Adrenal gland (tissue), 5 donors: ENCODE measurements at regions not wholly inside any gene's neighbourhood (a gene's known extent, or its start where the extent isn't known, plus 50 kb on each side); places are given as distances from the start of the nearest gene placed in this dataset.

Experiments
- POLR2A ChIP-seq, 2 donors: fragments of 450-650 bp; IDR thresholded peaks; one replicate each; pipeline ENCODE4 v1.6.1; 2017; ENCODE audit warnings: antibody characterized with exemption in 2 of 2, mild to moderate bottlenecking in 2 of 2, moderate library complexity in 1 of 2
- TF ChIP-seq, protein P1 (sequence below), 6 experiments: fragments of 450-650 bp in 4 of 6; fragments of 200-600 bp in 2 of 6; sonication (generic) in 1 of 6; IDR thresholded peaks; 1 replicate in 5 of 6; 2 replicates in 1 of 6; pipeline versions ENCODE4 v1.5.1 to v1.8.0; 2016 to 2021; ENCODE audit warnings: antibody characterized with exemption in 6 of 6, mild to moderate bottlenecking in 2 of 6, moderate library complexity in 1 of 6
- donor health status: DM: no; HTN: no; CAD: no.

GRCh38 chr1:90809093-90809492 is 92.0 kb upstream of the BARHL2 start:
- TF ChIP-seq, protein P1, sequence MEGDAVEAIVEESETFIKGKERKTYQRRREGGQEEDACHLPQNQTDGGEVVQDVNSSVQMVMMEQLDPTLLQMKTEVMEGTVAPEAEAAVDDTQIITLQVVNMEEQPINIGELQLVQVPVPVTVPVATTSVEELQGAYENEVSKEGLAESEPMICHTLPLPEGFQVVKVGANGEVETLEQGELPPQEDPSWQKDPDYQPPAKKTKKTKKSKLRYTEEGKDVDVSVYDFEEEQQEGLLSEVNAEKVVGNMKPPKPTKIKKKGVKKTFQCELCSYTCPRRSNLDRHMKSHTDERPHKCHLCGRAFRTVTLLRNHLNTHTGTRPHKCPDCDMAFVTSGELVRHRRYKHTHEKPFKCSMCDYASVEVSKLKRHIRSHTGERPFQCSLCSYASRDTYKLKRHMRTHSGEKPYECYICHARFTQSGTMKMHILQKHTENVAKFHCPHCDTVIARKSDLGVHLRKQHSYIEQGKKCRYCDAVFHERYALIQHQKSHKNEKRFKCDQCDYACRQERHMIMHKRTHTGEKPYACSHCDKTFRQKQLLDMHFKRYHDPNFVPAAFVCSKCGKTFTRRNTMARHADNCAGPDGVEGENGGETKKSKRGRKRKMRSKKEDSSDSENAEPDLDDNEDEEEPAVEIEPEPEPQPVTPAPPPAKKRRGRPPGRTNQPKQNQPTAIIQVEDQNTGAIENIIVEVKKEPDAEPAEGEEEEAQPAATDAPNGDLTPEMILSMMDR (IDR thresholded peaks at IDR 0.05), result no peak
- TF ChIP-seq POLR2A (IDR thresholded peaks at IDR 0.05), result no peak
